GM23248 (cell line): ENCODE measurements at regions not wholly inside any gene's neighbourhood (a gene's known extent, or its start where the extent isn't known, plus 50 kb on each side); places are given as distances from the start of the nearest gene placed in this dataset.

Experiments
- EZH2 ChIP-seq: fragments of 200-600 bp; sonication (generic); IDR thresholded peaks from 2 replicates; pipeline ENCODE4 v1.6.1; 2018; ENCODE audit warnings: antibody characterized with exemption, mild to moderate bottlenecking; ENCODE audit not compliant: insufficient read depth, poor library complexity, severe bottlenecking
- EZH2phosphoT487 ChIP-seq: fragments of 200-600 bp; sonication (generic); IDR thresholded peaks from 2 replicates; pipeline ENCODE4 v1.6.1; 2018; ENCODE audit warnings: antibody characterized with exemption, moderate library complexity, mild to moderate bottlenecking, low read depth; ENCODE audit not compliant: insufficient read depth

DNA sequence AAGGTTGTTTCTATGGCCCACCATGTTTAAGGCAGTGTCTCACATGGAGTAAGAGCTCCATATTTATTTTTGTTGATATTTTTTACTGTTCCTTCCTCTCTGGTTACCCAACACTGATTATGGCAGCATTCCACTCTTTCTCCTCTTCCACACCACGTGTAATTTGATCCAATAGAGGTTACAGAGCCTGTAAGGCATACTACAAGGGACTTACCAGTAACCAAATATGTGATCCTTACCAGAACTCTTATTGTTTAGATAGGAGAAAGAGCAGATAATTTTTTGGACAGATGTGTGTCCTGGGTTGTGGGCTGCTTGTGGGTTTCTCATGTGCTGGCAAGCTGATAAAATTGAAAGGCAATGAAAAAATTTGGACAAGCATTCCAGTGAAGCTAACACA, 261.3 kb downstream of the TMEM167A start:
- TF ChIP-seq EZH2phosphoT487 (no peak), EZH2 (no peak)
